ENCODE measurements at regions not wholly inside any gene's neighbourhood (a gene's known extent, or its start where the extent isn't known, plus 50 kb on each side); places are given as distances from the start of the nearest gene placed in this dataset.

- peak overlapping the region in 3 of 9 donors; percentile 23 to 76 (median 43) for H3K27ac Mint-ChIP-seq
- Histone ChIP-seq H3K4me1 (ENCODE audit: control insufficient read depth in 2 of 2, insufficient read depth in 2 of 2, low read length in 2 of 2) (peaks cover 8 to 13% of the 10 kb centered on the region in 2 donors), H3K9me3 (ENCODE audit: control insufficient read depth in 2 of 3, low read length in 3 of 3) (no peaks in the 10 kb centered on the region), H3K27me3 (ENCODE audit: control insufficient read depth in 2 of 2, insufficient read depth in 2 of 2, low read length in 2 of 2) (no peaks in the 10 kb centered on the region), H3K36me3 (ENCODE audit: control insufficient read depth in 2 of 3, insufficient read depth in 3 of 3, low read length in 3 of 3) (no peaks in the 10 kb centered on the region), H3K4me3 (ENCODE audit: low read length) (no peak overlapping the region), H3K27ac (ENCODE audit: low read depth, low read length) (no peak overlapping the region)
- no peak for ATAC-seq
- peak overlapping the region in 1 of 10 donors; percentile 48 for H3K4me3 Mint-ChIP-seq
- ChIA-PET POLR2A (interaction anchor here (0.5 to 1.3 kb wide), 4 partner anchors 10 to 89 kb away, joined by 3 to 4 read pairs (median 4); no protein-coding TSS in a partner anchor), CTCF (no interaction called here)
- peaks cover 0 to 6% (median 4%) of the 10 kb centered on the region in 5 donors for H3K27me3 Mint-ChIP-seq
- intact Hi-C loops (cut with micrococcal nuclease): no loop called here
- H3K36me3 Mint-ChIP-seq: no peaks in the 10 kb centered on the region
- peaks cover 15 to 37% (median 29%) of the 10 kb centered on the region in 7 donors for H3K4me1 Mint-ChIP-seq
- DNase-seq: no peak
- H3K9me3 Mint-ChIP-seq: peaks cover 0 to 2% (median 0%) of the 10 kb centered on the region in 11 donors
Measured at GRCh38 chr1:19009126-19009881, 52.8 kb upstream of the IFFO2 start.

- Mint-ChIP-seq H3K4me3 (no peak overlapping the region), H3K27ac (no peak overlapping the region), H3K36me3 (peaks cover 0 to 5% (median 3%) of the 10 kb centered on the region in 5 donors), H3K4me1 (peaks cover 15 to 44% (median 29%) of the 10 kb centered on the region in 7 donors), H3K27me3 (peaks cover 0 to 6% (median 4%) of the 10 kb centered on the region in 5 donors), H3K9me3 (peaks cover 0 to 13% (median 0%) of the 10 kb centered on the region in 11 donors)
- no peaks in the 10 kb centered on the region for H3K36me3 ChIP-seq (ENCODE audit: control insufficient read depth in 2 of 3, insufficient read depth in 3 of 3, low read length in 3 of 3)
- no peaks in the 10 kb centered on the region for H3K9me3 ChIP-seq (ENCODE audit: control insufficient read depth in 2 of 3, low read length in 3 of 3)
- CTCF ChIA-PET: interaction anchor here (0.6 kb wide), 1 partner anchor 93 kb away, joined by 3 read pairs; no protein-coding TSS in a partner anchor
- POLR2A ChIA-PET: no interaction called here
- peaks cover 8 to 13% of the 10 kb centered on the region in 2 donors for H3K4me1 ChIP-seq (ENCODE audit: control insufficient read depth in 2 of 2, insufficient read depth in 2 of 2, low read length in 2 of 2)
- intact Hi-C loops (cut with micrococcal nuclease): no loop called here
- H3K4me3 ChIP-seq (ENCODE audit: low read length): no peak overlapping the region
- ATAC-seq (no peak), DNase-seq (no peak)
- no peak overlapping the region for H3K27ac ChIP-seq (ENCODE audit: low read depth, low read length)
- no peaks in the 10 kb centered on the region for H3K27me3 ChIP-seq (ENCODE audit: control insufficient read depth in 2 of 2, insufficient read depth in 2 of 2, low read length in 2 of 2)
Measured at GRCh38 chr1:19007491-19008441, 51.3 kb upstream of the IFFO2 start.

- ChIA-PET CTCF (no interaction called here), POLR2A (no interaction called here)
- Histone ChIP-seq H3K9me3 (ENCODE audit: control insufficient read depth in 2 of 3, low read length in 3 of 3) (peaks cover 0 to 3% (median 2%) of the 10 kb centered on the region in 3 experiments), H3K4me1 (ENCODE audit: control insufficient read depth in 2 of 2, insufficient read depth in 2 of 2, low read length in 2 of 2) (peaks cover 8 to 13% of the 10 kb centered on the region in 2 donors), H3K27ac (ENCODE audit: low read depth, low read length) (no peak overlapping the region), H3K27me3 (ENCODE audit: control insufficient read depth in 2 of 2, insufficient read depth in 2 of 2, low read length in 2 of 2) (no peaks in the 10 kb centered on the region), H3K4me3 (ENCODE audit: low read length) (no peak overlapping the region), H3K36me3 (ENCODE audit: control insufficient read depth in 2 of 3, insufficient read depth in 3 of 3, low read length in 3 of 3) (no peaks in the 10 kb centered on the region)
- H3K4me3 Mint-ChIP-seq: no peak overlapping the region
- H3K27me3 Mint-ChIP-seq: peaks cover 0 to 6% (median 4%) of the 10 kb centered on the region in 5 donors
- H3K27ac Mint-ChIP-seq: no peak overlapping the region
- peaks cover 14 to 40% (median 28%) of the 10 kb centered on the region in 7 donors for H3K4me1 Mint-ChIP-seq
- no peak for ATAC-seq
- H3K9me3 Mint-ChIP-seq: peaks cover 0 to 22% (median 5%) of the 10 kb centered on the region in 11 donors
- H3K36me3 Mint-ChIP-seq: peaks cover 0 to 9% (median 3%) of the 10 kb centered on the region in 5 donors
- intact Hi-C loops (cut with micrococcal nuclease): no loop called here
- DNase-seq: no peak
Measured at GRCh38 chr1:19006837-19007271, 50.4 kb upstream of the IFFO2 start.
